ENCODE measurements at regions not wholly inside any gene's neighbourhood (a gene's known extent, or its start where the extent isn't known, plus 50 kb on each side); places are given as distances from the start of the nearest gene placed in this dataset.

- TF ChIP-seq, protein P1, sequence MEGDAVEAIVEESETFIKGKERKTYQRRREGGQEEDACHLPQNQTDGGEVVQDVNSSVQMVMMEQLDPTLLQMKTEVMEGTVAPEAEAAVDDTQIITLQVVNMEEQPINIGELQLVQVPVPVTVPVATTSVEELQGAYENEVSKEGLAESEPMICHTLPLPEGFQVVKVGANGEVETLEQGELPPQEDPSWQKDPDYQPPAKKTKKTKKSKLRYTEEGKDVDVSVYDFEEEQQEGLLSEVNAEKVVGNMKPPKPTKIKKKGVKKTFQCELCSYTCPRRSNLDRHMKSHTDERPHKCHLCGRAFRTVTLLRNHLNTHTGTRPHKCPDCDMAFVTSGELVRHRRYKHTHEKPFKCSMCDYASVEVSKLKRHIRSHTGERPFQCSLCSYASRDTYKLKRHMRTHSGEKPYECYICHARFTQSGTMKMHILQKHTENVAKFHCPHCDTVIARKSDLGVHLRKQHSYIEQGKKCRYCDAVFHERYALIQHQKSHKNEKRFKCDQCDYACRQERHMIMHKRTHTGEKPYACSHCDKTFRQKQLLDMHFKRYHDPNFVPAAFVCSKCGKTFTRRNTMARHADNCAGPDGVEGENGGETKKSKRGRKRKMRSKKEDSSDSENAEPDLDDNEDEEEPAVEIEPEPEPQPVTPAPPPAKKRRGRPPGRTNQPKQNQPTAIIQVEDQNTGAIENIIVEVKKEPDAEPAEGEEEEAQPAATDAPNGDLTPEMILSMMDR (conservative IDR thresholded peaks at IDR 0.05), result no peak
- no peak for TF ChIP-seq ZFX (IDR thresholded peaks at IDR 0.05)
These were observed 75.3 kb downstream of the ING1 start for GRCh38 chr13:110788778-110789177.

Measured in C4-2B (cell line).